Myocyte (in vitro differentiated cells): ENCODE measurements at regions not wholly inside any gene's neighbourhood (a gene's known extent, or its start where the extent isn't known, plus 50 kb on each side); places are given as distances from the start of the nearest gene placed in this dataset.

ENCODE experiments used
- DNase-seq: peaks from one replicate; pipeline ENCODE4 v3.0.0-alpha.2; 2012; ENCODE audit warnings: low read depth

DNA sequence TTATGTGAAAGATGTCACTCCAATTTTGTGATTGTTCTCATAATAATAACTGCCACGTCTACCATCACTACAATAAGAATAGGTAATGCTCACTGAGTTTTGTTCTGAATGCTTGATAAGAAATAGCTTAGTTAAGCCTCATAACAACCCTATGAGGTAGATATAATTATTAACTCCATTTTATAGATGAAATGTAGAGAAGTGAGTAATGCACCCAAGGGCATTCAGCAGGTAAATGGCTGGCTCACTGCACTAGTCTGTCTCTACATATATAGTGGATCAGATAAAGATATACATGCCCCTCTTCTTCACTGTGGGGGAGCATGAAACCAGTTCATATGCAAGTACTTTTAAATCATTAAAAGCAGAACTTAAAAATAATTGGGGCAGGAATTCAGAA is 65.8 kb upstream of the SLC4A4 start:
- DNase-seq: no peak

DNA sequence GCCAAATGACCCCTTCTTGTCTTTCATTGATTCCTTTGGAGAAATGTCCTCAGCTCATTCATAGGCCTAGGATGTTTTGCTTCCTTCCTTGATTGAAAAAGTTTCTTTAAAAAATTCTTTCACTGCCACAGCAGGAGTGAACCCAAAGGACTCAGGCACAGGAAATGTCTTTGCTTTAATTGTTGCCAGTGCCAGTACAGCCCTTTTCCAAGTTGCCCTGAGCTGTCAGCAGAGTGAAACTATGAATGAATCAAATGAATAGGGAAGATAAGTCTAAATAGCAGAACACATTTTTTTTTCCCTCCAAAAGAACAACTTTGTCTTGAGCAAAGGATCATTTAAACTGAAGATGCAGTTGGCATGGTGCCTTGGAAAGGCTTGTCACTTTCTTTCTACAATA is 63.8 kb upstream of the SLC4A4 start:
- DNase-seq: no peak

DNA sequence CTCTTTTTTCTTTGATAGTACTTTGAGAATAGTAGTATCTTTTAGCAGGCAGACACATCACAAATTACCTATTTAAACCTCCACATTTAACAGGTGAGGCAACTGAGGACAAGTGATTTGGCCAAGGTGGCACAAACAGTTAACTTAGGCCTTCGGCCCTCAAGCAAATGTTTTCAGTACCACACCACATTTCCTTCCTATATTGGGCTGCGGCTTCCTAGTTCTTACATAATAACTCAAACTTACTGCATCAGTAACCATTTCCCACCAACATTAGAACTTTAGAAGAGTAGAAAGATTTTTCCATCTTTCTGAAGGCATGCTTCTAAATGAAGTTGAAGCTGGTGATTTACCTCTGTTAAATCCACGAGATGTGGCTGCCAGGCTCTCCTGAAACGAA is 63.2 kb upstream of the SLC4A4 start:
- no peak for DNase-seq

DNA sequence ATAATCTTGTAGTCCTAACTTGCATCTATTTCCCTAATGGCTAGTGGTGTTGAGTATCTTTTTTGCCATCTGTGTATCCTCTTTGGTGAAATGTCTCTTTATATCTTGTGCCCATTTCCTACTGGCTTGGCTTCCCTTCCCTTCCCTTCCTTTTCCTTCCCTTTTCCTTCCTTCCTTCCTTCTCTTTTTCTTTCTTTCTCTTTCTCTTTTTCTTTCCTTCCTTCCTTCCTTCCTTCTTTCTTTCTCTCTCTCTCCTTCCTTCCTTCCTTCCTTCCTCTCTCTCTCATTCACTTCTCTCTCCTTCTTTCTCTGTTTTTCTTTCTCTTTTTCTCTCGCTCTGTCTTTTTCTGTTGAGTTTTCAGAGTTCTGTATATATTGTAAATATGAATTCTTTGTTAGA is 61.5 kb upstream of the SLC4A4 start:
- no peak for DNase-seq

DNA sequence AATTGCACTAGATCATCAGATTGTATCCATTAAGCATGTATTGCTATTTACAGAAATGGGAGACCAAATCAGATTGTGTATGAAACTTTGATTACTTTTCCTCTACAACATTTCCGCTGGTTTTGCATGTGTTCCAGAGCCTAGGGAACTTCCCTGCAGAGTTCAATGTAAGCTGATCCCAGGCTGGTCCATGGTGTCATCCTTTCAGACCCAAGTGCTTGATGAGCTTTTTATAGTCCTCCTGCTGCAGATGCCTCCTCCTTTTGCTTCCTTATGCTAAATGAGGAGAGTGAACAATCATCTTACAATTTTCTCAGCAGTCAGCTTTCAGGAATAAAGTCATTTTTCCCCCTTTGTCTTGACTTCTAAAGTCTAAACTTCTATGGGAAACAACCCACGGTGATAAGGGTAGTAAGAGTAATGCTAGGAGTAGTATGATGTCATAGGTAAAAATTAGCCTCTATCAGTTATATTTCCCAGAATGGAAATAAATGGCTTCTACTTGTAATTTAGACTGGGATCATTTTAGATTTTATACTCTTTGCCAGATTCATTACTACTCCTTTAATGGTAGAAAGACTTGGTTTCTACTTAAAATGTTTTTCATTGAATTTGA is 55.1 kb upstream of the SLC4A4 start:
- peak; percentile 69 for DNase-seq

DNA sequence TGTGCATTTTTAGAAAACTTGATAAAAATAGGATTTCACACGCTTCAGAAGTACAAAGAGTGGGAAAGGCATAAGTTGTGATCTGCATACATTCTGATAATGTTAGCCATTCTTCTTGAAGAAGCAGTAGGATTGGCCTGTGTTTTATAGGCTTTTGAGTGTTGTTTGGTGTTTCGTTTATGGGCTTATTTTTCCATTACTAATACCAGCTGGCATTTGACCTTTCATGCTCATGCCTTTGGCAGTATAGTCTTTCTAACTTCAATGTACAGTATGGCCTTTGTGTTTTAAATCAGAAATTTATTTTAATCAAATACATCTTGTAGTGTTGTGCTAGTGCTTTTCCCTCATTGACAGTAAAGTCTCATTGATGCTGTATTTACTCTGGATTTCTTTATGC is 51.5 kb upstream of the SLC4A4 start:
- DNase-seq: no peak

DNA sequence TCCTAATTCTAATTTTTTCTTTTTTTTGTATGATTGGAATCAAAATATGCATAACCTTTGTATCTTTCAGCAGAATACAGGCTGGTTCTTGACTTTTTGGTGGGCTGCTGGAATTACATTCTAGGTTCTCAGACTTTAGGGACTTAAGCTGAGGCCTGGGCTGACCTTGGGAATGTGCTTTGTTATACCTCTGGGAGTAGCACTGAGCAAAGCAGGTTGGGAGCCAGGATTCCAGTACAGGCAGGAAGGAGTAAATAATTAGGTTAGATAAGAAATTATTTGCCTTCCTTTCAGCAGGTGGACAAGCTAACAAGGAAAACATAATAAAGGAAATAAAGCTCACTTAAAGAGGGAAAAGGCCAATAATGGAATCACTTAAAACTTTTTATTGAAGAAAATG is 49.9 kb upstream of the SLC4A4 start:
- DNase-seq: no peak
